ENCODE measurements at regions not wholly inside any gene's neighbourhood (a gene's known extent, or its start where the extent isn't known, plus 50 kb on each side); places are given as distances from the start of the nearest gene placed in this dataset.
"Not testable (repeated sequence)": the region's sequence is repeated elsewhere in the genome, so short reads cannot be mapped to it uniquely, and the experiment has no call there.

DNA sequence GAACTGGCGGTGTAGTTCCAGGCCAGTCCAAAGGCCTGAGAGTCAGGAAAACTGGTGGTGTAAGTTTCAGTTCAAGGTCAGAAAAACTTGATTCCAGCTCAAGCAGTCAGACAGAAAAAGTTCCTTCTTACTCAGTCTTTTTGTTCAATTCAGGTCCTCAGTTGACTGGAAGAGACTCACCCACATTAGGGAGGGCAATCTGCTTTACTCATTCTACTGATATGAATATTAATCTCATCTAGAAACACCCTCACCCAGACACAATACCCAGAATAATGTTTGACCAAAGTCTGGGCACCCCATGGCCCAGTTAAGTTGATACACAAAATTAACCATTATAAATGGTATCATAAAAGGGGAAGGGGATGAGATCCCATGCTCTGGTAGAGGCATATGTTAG is 50.1 kb upstream of the LTA4H start:
- no peak for DNase-seq

DNA sequence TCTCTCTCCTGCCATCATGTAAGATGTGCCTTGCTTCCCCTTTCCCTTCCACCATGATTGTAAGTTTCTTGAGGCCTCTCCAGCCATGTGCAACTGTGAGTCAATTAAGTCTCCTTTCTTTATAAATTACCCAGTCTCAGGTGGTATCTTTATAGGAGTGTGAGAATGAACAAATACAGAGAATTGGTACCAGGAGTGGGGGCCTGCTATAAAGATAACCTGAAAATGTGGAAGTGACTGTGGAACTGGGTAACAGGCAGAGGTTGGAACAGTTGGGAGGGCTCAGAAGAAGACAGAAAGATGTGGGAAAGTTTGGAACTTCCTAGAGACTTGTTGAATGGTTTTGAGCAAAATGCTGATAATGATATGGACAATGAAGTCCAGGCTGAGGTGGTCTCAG is 50.8 kb upstream of the LTA4H start:
- DNase-seq, result not testable (repeated sequence)

DNA sequence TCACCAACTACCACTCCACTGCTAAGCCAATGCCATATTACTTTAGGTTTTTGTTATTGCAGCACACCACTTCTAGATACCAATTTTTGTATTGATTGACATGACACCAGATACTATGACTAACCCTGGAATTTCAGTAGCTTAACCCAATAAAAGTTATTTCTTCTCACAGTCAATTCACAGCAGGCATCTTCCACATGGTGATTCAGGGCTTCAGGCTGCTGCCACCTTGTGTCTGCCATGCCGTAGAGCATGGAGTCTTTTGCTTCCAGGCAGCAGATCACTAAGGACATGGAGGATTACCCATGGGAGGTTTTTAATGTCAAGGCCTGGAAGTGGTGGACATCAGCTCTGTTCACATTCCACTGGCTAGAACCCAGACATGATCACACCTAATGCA is 56.4 kb upstream of the LTA4H start:
- no peak for DNase-seq

DNA sequence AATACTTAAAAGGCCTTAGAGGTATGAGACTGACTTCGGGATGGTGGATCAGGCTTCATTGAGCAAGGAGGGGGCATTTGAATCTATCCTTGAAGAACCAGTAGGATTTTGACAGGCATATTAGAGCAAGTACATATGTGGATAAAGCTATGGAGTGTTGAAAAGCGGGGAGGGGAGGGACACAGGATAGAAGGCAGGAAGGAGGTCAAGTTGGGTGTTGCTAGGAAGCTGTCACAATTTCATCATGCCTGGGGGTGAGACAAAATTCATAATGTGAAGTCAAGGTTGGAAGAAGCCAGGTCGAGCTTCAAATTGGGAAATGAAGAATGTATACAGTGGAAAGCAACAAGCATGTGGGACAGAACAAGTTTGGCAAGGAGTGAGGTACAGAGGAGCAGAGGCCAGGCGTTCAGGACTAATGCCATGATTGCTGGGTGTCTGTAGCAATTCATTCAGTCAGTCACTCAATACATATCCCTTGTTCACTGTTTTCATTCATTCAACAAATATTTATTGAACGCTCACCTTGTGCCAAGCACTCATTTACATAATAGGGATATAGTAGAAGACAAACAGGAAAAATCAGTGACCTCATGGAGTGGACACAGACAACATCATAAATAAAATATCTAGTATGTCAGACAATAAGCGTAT is 58.3 kb upstream of the LTA4H start:
- DNase-seq, result no peak

DNA sequence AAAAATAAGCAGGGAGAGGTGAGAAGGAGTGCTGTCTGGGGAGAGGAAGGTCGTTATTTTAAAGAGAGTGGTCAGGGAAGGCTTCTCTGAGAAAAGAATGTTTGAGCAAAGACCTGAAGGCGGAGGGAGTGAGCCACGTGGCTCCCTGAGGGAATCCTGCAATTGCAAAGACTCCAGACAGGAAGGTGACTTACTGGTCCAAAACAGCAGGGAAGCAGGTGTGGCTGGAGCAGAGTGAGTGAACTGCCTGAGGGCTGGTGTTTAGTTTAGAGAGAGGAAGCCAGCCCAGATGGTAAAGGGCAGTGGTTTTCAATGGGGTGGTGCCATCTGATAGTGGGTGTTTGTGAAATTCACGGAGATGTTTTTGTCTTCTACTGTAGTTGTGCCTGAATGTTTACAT is 58.8 kb upstream of the LTA4H start:
- DNase-seq, result no peak

DNA sequence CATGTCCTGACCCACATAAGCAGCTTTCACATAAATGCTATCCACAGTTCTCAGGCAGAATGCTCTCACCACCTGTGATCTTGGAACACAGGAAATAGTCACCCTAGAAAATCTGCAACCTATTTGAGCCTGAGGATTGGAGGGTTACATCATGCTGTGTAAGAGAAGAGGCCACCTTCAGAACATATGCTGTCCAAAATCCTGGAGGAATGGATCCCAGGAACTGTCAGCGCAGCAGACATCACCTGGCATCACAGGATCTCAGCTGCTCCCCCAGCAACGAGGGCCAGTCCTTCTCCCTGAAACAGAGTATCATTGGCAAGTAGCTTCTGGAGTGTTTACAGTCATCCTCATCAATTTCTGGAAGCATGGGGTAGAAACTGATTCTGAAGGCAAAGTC is 63.2 kb upstream of the LTA4H start:
- no peak for DNase-seq

DNA sequence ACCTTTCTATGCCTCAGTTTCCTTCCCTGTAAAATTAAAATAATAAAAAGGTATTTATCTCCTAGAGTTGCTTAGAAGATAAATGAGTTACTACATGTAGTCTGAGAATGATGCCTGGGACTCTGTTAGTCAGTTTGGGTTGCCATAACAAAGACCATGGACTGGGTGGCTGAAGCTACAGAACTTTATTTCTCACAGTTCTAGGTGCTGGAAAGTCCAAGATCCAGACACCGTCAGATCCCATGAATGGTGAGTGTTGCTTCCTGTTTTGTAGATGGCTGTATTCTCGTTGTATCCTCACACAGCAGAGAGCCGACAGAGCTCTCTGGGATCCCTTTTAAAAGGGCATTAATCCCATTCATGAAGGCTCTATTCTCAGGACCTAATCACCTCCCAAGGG is 64.0 kb upstream of the LTA4H start:
- no peak for DNase-seq

DNA sequence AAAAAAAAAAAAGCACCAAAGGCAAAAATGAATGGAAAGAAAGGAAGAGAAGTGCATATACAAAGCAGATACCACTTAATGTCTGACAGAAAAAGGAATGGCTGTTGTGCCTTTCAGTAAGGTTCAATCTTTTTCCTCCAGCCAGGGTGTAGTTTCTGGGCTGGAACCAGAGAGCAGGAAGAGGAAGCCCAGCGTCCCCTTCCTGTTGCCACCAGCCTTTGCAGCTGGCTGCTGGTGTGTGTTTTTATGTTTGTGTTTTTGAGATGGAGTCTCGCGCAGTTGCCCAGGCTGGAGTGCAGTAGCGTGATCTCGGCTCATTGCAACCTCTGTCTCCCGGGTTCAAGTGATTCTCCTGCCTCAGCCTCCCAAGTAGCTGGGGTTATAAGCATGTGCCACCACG is 64.6 kb upstream of the LTA4H start:
- DNase-seq, result peak; percentile 5

DNA sequence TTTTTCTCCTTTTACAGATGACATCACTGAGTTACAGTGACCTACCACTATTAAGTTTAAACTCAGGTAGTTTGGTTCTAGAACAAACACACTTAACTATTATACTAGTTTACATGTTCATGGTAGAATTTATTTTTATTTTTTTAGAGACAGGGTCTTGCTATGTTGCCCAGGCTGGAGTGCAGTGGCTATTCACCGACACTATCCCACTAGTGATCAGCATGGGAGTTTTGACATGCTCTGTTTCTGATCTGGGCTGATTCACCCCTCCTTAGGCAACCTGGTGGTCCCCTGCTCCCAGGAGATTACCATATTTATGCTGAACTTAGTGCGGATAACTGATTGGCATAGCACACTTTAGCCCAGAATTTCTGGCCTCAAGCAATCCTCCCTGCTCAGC is 66.4 kb upstream of the LTA4H start:
- DNase-seq, result no peak

DNA sequence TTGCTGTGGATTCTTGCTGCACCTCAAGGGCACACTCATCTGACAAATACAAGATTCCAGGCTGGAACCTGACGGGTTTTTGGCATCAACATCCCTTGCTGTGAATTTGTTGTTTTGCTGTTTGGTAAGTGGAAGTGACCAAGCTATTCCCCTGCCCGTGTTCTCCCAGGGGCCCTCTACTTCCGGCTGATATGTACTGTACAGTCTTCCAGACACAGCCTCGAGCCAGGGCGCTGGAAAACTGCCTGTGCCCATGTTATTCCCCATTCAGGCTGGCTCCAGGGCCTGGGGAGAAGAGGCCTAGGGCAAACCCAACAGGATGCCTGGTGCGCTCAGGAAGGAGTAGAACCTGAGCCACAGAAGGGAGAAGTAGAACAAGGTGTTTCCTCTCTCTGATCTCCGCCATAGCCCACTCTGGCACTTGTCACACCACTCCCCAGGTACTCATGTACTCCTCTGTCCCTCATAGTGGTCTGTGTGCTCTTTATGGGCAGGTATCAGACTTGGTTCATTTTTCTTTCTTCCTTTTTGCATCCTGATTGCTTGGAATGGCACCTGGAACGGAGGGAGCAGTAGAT is 67.8 kb upstream of the LTA4H start:
- DNase-seq, result no peak

DNA sequence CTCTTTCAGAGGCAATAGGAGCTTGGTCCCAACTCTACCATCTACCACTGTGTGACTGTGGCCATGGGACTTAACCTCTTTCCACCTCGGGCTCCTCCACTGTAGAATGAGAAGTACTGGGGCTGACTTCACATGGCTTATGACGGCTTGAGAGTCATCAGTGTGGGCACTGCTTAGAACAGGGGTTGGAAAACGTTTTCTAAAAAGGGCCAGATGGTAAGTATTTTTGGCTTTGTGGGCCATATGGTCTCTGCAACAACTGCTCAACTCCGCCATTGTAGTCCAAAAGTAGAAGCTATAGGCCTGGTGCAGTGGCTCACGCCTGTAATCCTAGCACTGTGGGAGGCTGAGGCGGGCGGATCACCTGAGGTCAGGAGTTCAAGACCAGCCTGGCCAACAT is 69.2 kb upstream of the LTA4H start:
- DNase-seq, result no peak

DNA sequence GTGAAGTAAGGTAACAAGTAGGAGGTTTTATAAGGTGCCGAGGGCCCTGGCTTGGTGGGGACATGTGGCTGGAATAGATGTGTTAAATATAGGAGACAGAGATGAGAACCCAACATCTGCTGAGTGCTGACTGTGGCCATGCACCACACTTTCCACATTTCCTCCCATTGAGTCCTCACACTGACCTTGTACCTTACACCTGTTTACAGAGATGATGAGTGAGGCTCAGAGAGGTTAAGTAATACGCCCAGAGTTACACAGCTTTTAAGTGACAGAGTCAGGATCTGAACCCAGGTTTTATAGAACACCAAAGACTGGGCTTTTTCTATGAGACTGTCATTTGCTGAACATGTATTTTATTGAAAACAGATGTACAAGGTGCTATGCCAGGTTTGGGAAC is 70.8 kb upstream of the LTA4H start:
- DNase-seq, result no peak

DNA sequence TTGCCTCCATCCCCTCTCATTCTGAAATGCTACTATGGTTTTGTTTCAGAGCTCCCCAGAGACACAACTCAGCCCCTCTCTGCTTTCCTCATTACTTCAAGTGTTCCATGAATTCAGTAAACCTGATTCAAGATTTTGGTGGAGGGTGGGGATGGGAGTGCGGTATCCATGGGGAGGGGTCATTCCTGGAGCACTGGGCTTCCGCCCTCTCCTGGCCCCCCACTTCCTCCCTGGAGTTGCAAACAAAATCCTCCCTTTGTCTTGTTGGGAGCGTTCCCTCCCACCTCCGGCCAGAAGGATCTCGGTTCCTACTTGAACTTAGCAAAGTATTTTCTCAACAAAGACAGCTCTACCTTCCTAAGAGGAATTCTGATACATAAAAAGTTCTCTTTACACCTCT is 71.8 kb upstream of the LTA4H start:
- DNase-seq, result no peak

DNA sequence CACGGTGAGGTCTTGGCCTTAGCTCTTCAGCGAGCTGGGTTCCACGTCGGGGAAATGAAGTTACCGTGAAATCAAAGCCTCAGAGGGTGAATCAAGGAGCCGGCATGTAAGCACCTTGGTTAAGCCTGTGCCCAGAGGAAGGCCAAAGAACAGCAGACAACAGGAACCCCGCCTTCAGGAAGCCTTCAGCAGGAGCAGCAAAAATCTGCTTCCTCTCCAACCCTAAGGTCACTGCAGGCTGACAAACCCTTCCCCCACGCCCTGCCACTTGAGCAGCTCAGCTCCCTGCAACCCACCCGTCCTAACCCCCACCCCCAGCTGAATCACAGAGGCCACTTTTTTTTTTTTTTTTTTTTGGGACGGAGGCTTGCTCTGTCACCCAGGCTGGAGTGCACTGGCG is 72.9 kb upstream of the LTA4H start:
- peak; percentile 38 for DNase-seq

DNA sequence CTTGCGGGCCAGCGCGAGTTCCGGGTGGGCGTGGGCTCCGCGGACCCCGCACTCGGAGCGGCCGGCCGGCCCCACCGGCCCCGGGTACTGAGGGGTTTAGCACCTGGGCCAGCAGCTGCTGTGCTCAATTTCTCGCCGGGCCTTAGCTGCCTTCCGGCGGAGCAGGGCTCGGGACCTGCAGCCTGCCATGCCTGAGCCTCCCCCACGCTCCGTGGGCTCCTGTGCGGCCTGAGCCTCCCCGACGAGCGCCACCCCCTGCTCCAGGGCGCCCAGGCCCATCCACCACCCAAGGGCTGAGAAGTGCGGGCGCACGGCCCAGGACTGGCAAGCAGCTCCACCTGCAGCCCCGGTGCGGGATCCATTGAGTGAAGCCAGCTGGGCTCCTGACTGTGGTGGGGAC is 73.6 kb upstream of the LTA4H start:
- not testable (repeated sequence) for DNase-seq

DNA sequence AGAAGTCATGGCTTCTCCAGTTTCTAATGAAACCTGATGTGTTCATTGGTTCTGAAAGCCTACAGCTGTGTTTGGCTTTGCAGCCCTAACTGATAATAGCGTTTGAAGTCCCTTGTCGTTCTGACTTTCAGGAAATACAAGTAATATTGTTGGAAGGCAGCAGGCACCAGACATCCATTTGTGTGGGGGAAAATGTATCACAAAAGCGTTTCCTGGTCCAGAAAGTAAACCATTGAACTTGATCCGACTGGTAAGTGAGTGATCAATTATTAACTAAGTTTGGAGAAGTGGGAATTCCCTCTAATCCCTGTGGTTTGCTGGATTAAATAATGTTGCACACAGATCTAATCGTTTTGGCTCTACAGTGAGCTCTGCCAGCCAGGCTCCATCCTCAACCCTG is 77.3 kb upstream of the LTA4H start:
- DNase-seq, result no peak

DNA sequence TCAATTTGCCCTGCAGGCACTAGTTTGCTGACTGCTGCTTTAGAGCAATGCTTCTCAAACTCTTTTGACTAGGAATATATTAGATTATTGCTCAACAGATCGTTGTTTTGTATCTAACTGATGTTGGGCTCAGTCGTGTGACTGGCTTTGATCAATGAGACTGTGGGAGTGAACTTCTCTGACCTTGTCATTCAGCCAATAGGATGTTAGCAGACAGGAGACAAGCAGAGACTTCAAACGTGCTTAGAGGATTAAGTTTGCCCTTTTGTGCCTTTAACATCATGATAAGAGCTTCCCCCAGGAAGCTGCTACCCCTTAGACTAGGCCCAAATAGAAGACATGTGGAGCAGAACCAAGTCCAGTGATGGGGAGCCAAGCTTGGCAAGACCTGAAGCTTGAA is 76.7 kb upstream of the ELK3 start:
- DNase-seq, result no peak

DNA sequence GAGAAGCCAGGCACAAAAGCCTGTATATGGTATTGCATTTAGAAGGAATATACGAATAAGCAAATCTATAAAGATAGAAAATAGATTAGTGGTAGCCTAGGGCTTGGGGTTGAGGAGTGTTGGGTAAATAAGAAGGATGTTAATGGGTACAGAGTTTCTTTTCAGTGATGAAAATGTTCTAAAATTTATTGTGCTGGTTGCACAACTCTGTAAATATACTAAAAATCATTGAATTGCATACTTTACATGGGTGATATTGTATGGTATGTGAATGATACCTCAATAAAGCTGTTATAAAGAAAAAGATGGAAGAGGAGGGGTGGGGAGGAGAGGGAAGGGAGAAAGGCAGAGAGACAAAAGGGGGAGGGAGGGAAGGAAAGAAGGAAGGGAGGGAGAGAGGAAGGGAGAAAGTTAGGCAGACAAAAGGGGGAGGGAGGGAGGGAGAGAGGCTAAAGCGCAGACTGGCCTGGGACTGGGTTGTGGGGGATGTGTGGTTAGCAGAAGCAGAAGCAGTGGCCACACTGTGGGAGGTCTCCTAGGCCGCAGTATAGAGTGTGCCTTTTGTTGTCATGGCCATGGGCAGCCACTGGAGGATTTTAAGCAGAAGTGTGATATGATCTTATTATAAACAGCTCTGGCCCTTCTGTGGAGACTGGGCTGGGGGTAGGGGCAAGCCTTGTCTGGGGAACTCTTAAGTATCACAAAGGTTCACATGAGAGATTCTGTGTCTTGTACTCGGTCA is 73.6 kb upstream of the ELK3 start:
- DNase-seq, result no peak

DNA sequence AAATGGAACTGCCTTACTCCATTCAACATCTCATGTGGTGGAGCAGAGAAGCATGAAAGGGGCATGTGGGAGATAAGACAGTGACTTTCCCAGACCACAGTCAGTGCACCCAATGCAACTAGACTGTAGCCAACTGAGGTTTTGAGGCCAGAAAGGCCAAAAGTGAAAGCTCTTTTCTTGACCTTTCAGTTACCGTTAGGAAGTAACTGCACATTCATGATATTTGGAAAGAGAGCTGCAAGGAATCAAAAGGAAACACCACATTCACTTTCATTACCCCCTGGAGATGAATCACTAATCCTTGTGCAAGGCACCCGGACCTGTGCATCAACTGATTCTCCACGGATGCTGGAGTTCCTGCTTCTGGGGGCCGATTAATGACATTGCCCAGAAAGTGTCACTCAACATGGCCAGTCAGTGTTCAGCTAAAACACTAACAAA is 72.9 kb upstream of the ELK3 start:
- no peak for DNase-seq

DNA sequence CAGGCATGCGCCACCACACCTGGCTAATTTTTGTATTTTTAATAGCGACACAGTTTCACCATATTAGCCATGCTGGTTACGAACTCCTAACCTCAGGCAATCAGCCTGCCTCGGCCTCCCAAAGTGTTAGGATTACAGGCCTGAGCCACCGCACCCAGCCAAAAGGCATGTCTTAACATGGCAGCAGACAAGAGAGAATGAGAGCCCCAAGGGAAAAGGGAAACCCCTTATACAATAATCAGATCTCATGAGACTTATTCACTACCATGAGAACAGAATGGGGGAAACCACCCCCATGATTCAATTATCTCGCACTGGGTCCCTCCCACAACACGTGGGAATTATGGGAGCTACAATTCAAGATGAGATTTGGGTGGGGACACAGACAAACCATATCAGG is 65.9 kb upstream of the ELK3 start:
- DNase-seq, result not testable (repeated sequence)

DNA sequence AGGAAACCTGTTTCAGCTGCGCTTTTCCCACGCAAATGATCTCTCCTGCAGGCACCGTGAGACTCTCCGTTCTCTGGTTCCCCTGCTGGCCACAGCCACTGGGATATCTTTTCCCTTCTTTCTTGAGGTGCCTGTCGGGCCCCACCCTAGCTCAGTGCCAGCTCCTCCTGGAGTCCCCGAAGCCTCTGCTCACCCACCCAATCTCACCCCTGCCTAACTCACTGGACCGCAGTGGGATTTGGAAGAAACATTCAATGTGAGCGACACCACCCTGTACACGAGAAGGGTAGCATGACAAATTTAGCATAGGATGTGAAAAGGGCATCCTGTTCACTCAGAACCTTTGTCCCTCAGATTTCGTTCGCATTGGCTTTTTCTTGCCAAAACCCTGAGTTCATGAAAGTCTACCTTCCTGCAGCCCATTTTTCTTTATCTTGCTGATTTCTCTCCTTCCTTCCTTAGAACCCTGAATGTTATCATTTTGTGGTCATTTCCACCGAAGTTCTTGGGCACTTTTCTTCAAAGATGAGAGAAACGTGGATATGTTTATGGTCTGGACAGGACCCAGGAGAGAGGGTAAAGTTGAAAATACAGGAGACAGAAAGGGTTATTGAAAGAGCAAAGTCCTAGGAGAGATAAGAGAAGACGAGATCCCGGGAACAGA is 63.6 kb upstream of the ELK3 start:
- DNase-seq, result no peak

DNA sequence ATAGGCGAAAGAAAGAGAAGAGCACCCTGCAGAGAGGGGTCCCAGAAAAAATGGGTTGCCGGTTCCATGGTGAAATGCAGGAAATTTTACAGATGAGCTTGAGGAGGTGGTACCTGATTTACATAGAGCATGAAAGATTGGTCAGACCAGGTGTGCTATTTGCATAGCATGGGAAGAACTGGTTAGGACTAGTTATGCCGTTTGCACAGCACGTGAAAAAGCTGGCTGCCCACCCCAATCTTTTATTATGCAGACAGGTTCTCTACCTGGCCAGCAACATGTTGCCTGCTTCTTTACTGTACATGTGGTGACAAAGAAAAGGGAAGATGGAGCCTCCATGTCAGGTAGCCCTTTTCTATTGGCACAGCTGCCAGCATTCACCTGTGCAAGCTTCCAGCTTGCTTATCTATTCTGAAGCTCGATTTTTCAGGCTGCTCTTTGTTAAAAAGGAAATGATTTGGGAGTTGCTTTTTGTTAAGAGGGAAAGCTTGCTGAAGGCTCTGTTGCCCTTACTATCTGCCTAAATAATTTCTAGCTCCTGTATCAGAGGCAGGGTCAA is 62.9 kb upstream of the ELK3 start:
- no peak for DNase-seq

DNA sequence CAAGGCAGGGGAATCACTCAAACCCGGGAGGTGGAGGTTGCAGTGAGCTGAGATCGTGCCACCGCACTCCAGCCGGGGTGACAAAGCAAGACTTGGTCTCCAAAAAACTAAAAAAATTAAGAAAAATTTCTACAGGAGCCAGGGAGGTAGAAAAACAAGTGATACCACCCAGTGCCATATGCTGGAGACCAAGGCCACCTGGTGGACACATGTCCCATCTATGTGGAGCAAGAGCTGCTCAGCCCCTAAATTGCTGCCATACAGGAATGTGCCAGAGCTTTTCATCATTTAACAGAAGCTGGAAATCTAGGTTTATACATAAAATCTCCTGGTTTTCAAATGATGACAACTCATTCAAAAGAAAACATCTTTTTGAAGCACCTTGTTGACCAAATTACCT is 61.4 kb upstream of the ELK3 start:
- DNase-seq, result no peak

DNA sequence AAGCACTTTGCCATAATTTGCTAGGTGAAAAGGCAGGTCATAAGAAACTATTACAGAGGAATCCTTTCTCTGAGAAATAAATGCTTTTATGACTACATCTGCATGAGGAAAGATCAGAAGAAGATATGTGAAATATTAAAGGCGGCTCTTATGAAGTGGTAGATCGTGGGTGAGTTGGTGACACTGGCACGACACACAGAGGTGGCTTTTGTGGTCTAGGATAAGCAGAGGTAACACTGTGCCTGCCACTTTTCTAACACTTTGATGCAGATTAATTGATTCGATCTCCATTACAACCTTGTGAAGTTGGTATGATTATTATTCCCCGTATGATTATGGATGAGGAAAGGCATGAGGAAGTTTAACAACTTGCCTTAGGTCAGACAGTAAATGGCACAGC is 60.0 kb upstream of the ELK3 start:
- DNase-seq, result no peak
